IPS-18c (cell line): ENCODE measurements at regions not wholly inside any gene's neighbourhood (a gene's known extent, or its start where the extent isn't known, plus 50 kb on each side); places are given as distances from the start of the nearest gene placed in this dataset.

ENCODE experiments used
- H3K4me3 ChIP-seq: 2 replicates; pipeline ENCODE4 v1.7.0; 2013; ENCODE audit warnings: low read depth, mild to moderate bottlenecking, low read length, moderate library complexity; ENCODE audit not compliant: insufficient read depth
- H3K9me3 ChIP-seq: one replicate; pipeline ENCODE4 v1.6.1; 2013; ENCODE audit warnings: mild to moderate bottlenecking, low read length, moderate library complexity; ENCODE audit not compliant: control insufficient read depth, insufficient read depth

DNA sequence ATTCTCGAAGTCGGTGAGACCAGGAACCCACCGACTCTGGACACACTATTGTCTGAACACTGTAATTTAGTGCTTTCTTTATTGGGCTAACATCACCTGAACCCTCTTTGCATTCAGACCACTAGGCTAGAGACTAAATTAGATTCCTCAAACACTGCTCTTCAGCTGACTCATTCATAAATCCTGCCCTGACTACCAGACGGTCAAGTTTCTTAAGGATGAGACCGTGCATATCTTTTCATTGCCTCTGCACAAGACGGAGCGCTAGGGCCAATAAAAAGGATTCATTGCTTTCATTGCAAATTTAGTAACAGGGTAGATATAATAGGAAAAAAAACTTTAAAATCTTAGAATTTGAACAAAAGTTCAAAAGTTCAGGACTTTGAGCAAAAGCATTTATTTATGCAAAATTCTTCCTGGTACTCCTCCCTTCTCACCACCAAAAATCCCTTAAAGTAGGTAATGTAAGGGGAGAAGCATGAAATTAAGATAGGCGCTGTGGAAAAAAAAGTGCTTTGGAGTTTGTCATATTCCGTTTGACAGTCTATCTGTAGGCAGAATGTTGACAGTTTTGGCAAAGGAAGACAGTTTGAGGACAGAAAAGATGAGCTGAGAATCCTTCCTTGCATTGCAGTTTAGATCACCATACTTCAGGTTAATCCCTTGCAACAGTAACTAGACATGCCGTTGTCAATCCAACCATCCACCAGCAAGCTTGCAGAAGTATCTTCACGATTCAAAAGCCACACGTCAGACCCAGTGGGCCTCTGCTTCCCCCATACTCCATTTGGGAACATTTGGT is 328.6 kb upstream of the JARID2 start:
- no peak overlapping the region for H3K4me3 ChIP-seq
- no peaks in the 10 kb centered on the region for H3K9me3 ChIP-seq

DNA sequence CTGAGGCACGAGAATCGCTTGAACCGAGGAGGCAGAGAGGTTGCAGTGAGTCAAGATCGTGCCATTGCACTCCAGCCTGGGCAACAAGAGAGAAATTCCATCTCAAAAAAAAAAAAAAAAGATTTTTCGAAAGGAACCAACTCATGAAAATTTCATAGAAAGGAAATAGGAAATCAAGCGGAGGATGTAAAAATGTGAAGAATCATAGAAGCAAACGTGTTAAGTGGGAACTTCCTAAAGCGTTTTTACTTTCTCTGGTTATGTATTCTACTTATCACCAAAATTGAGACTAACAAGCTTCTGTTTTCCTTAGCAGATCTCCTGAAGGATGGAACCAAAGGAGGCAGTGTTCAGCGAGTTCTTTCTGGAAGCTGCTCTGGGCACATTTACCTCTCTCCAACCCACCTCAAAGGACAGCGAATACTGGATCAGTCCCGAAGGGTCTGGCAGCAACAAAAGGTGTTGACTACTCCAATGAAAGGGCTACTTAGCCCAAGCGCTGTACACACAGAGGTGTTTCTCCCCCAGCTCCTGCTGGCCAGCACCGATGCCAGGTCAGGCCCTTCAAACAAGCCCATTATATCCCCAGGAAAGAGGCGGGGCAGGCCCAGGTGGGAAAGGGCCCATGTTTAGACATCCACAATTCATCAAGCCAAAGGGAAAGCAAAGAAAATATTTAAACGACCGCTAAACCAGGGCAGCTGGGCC is 327.5 kb upstream of the JARID2 start:
- H3K4me3 ChIP-seq, result no peak overlapping the region
- no peaks in the 10 kb centered on the region for H3K9me3 ChIP-seq

DNA sequence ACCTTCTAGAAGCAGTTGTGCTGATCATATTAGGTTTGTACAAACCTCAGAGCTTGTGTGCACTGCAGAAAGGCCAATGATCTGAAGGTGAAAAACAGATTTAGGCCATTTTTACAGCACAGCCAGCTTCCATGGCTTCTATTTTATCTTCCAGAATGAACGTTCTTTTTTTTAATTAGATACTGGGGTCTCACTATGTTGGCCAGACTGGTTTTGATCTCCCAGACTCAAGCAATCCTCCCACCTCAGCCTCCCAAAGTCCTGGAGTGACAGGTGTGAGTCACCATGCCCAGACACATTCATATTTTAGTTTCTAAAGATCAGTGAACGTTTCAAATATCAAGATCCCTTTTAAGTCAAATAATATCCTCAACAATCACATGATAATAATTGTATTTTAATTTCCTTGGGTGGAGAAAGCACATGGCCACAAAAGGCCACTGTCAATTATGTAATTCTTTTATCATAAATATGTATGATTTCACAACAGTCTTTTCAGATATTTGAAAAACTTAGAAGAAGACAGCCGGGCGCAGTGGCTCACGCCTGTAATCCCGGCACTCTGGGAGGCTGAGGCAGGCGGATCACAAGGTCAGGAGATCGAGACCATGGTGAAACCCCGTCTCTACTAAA is 326.7 kb upstream of the JARID2 start:
- no peak overlapping the region for H3K4me3 ChIP-seq
- H3K9me3 ChIP-seq, result no peaks in the 10 kb centered on the region

DNA sequence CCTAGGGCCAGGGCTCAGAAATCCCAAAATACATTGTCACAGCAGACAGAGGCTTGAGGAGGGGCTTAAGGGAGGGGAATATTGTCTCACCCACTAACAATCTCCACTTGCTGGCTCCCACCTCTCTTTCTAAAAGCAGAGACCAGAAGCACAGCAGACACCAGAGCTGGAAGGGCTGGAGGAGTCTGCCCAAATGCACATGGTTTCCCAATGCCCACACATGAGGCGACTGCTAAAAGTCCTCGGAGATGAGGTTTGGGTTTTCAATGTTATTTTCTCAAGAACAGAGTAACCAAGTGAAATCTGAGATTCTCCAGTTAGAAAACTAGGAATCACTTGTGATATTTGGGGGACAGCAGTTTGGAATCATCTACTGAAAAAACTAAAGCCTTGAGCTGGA is 325.6 kb upstream of the JARID2 start:
- no peaks in the 10 kb centered on the region for H3K9me3 ChIP-seq
- H3K4me3 ChIP-seq, result no peak overlapping the region

DNA sequence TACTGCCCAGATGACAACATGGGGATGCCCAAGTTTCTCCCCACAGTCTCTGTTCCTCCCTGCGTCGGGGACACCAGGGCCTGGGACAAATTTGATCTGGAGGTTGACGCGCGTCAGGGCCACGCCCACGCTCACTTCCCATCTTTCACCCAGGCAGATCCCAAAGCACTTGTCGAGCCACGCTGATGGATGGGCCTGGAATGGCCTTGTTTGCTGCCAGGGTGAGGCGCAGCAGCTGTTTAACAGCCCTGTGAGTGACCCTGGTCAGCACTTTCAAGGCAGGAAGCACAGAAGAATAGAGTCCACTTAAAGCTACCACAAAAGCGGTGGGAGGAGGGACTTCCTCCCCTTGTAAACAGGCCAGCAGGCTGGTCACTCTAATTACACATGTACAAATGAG is 324.7 kb upstream of the JARID2 start:
- Histone ChIP-seq H3K9me3 (no peaks in the 10 kb centered on the region), H3K4me3 (no peak overlapping the region)

DNA sequence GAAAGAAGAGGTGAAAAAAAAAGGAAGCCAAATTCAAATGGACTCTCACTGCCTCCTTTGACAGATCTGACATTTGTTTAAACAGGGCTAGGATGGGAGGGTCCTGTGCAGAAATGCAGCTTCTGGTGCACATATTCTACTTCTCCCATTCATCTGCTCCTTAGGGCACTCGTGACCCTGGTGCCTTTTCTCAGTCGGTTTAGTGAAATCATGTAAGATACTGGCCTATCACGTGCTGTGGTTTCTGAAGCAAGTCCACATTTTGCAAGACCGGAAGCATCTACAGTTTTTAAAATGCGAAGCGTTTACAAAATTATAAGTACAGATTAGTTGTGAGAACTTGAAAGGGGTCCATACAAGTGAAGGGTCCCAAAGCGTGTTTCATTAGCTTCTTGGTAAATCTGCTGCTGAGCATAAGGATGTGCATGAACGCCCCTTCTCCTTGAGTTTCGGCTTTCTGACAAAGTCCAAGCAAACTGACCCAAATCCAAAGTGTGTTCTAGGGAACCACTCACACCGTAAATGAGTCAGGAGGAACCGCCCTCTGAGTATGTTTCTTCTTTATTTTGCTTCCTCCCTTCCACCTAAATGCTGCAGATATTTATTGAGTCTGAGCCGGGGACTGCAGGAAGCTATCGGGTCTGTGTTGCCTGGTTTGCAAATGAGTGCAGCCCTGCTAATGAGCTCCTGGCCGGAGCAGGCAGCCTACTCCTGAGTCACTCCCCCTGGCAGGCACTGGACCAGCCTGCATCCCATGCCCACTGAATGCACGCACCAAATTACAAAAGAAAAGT is 323.8 kb upstream of the JARID2 start:
- Histone ChIP-seq H3K4me3 (no peak overlapping the region), H3K9me3 (no peaks in the 10 kb centered on the region)

DNA sequence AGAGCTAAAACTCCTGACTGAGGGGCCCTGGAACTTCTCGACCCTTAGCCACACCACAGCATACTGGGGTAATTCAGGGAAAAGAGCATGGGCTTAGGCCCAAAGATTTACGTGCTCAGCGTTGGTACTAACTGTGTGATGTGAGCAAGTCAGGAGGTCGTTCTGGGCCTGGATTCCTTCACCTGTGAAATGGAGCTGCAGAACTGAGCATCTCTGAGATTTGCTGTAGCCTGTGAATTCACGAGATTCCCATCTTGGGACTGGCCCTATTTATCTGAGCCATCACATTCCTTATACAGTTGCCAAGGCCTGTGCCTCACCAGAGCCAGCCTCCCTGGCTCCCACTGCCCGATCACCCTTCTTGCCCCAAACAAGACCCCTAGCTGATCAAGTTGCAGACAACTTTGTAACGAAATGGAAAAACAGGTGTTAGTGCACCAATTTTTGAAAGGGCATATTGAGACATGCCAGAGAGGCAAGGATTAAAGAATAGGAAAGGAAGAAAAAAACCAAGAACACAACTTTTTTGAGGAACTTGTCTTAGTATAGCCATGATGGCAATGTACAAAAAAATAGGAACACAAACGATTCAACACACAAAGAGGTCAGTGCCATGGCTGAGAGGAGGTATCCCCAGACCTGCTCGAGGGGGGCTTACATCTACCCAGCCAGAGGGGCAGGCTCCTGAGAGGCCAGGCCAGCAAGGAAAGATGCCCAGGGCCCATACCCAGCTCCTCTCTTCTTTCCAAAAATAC is 323.0 kb upstream of the JARID2 start:
- no peak overlapping the region for H3K4me3 ChIP-seq
- H3K9me3 ChIP-seq, result no peaks in the 10 kb centered on the region

DNA sequence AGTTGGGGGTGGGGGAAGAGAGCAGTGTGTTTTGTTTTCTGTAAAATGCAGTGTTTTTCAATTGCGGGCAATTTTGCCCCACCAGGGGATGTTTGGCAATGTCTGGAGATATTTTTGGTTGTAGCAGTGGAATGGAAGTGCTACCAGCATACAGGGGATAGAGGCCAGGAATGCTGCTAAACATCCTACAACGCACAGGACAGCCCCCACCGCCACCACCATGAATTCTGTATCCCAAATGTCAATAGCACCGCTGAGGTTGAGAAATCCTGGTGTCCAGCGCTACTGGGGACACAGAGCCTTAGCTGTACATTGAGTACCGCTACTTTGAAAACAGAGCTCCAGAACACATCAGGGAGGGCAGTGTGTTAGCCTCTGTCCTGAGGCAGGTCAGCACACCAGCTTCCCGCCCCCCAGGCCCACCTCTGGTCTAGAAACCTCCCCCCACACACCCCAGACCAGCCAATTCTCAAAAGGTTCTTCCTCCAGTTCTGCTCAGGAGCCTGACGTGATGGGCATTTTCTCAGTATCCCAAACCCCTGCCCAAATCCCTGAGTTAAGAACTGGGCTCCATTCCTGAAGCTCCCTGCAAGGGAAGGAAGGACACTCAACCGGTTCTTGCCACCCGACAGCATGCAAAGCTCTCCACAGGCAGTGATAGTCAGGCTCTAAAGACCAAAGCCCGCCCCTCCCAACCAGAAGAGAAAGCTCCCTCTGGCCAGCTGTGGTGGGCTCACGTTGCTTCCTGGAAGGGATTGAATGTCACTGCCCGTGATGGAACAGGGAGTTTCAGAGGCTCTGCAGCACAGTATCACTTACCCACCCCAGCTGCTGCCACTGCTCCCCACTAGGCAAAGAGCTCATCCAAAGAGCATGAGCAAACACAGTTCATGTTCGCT is 321.5 kb upstream of the JARID2 start:
- H3K9me3 ChIP-seq, result no peaks in the 10 kb centered on the region

DNA sequence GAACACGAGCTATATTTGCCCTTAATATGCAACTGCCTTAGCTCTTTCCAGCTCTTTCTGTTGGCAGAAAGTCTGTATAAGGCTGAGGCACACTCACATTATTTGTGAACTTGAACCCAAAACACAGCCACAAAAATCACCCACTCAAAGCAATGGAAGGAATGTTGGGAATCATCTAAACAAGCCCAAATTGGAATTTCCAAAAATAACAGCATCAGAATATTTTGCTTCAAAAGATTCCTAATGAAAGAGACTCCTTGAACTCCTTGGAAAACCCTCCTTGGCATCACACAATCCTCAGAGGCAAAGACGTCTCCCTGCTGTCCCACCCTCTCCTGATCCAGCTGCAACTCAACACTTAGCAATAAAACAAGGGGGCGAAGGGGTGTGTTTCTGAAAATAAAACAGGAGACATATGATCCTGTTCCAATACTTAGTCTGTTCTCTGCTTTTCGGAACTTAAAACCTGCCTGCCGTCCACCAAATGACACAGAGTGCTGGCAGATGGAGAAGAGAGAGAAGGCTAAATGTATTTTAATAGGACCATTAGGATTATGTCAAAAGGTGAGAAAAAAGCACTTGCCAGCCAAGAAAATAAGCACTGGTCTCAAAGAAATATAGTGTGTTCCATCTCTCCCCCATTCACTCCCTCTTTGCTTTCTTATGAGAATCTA is 320.7 kb upstream of the JARID2 start:
- H3K9me3 ChIP-seq, result no peaks in the 10 kb centered on the region
- H3K4me3 ChIP-seq, result no peak overlapping the region

More for the DNA sequence above, 321.5 kb upstream of the JARID2 start:
- H3K4me3 ChIP-seq, result no peak overlapping the region

DNA sequence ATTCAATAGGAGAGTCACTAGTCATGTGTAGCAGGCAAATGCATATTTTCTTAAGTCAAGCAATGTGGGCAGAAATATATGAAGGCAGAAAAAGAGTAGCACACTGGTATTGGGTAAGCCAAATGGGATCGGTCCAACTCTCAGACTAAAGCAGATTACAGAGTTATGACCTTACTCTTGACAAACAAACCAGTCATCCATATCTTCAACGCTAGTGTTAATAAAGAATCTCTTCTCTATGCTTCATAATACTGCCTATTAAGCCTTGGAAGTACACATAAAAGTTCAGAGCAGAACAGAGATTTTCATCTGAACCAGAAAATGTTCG is 320.2 kb upstream of the JARID2 start:
- no peaks in the 10 kb centered on the region for H3K9me3 ChIP-seq
- no peak overlapping the region for H3K4me3 ChIP-seq

DNA sequence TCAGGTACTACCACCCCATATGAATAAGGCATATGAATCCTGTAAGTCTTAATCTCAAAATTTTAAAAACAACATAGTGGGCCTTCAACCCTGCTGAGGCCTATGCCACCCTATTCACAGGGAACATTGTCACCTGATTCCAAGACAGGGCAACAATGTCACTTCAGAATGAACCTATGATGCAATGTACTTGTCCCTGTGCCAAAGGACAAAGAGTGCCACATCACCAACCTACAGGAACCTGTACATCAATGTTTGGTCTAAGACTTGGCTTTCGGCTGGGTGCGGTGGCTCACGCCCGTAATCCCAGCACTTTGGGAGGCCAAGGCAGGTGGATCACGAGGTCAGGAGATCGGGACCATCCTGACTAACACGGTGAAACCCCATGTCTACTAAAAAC is 318.5 kb upstream of the JARID2 start:
- Histone ChIP-seq H3K4me3 (no peak overlapping the region), H3K9me3 (no peaks in the 10 kb centered on the region)

DNA sequence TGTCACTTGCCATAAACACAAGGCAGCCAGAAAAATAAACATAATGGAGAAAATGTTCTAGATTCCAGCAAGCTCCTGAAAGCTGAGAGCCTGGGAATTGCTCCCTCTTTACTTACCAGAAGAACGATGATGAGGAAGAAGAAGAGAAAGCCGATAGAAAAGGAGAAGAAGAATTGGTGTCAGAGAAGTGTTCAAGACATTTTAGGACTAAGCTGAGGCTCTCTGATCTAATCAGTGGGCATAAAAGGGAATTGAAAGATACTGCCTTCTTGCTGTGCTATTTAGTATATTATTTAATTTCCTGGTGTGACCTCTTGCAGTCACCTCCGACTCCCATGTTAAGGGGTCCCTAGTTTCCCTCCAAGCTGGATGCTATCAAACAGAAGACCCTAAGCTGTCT is 316.6 kb upstream of the JARID2 start:
- no peaks in the 10 kb centered on the region for H3K9me3 ChIP-seq
- H3K4me3 ChIP-seq, result no peak overlapping the region

DNA sequence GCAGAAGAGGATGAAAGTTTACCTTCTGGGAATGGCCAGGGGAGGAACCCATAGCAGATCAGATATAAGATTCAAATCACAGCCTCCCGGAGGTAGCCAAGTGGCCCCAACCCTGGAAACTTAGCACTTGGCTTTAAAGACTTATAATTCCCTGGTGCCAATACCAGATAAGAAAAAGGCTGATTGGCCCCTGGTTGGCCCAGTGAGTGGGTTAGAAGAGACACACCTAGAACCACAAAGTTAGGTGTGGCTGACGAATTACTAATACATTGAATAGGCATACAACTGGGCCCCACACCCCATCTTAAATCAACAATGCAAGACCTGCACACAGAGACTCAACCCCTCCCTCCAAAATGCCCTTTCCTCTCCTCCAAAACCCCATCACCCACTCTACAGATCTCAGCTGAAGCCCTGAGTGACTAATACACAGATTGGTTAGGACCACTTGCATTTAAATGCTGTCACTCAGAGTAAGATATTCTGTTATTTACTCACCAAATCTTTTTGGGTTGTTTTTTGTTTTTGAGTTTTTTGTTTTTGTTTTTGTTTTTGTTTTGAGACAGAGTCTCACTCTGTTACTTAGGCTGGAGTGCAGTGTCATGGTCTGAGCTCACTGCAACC is 315.4 kb upstream of the JARID2 start:
- H3K9me3 ChIP-seq, result no peaks in the 10 kb centered on the region

DNA sequence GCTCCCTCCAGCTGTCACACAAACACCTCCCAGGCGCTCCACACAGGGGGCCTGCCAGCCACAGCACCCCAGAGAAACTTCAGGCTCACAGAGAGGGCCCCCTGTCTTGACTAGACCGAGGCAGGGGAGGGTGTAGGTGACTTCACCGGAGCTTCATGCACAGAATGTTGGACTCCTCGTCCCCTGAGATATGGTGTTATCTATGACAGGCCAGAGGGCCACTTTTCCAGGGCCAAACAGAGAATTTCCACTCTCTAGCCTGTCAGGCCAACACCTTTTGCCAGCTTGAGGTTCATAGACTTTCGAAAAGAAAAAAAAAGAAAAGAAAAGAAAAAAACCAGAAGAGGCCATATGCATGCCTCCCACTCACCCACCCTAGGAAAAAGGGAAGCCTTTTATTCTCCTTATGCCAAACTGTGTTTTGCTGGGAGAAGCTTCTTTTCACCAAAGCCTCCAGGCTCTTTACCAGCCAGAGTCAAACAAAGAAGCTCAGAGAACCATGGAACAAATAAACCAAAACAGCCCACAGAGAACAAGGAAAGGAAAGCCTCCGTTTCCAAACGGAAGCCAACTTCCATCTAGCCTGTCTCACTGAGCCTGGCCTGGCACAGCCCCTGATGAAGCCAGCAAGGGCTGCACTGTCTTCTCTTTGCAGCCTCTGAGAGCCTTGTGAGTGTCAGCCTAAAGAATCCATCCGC is 313.2 kb upstream of the JARID2 start:
- H3K9me3 ChIP-seq, result no peaks in the 10 kb centered on the region
- H3K4me3 ChIP-seq, result no peak overlapping the region

More for the DNA sequence above, 315.4 kb upstream of the JARID2 start:
- no peak overlapping the region for H3K4me3 ChIP-seq

DNA sequence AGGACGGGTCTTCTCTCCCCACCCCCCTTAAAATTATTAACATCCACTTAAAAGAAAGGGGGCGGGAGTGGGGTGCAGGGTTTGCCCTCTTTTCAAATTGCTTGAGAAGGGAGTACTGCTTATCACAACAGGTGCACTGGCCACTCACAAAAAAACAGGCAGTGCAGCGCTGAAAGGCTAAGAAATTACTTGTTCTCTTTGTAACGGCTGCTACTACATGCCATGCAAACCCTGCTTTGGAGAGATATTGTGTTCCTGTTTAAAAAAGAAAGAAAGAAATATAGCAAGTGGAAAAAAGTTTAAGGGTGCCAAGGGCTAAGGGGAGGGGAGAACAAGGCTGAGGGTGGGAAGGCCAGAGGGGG is 312.7 kb upstream of the JARID2 start:
- H3K4me3 ChIP-seq, result no peak overlapping the region
- no peaks in the 10 kb centered on the region for H3K9me3 ChIP-seq
